C4-2B (cell line): ENCODE measurements at regions not wholly inside any gene's neighbourhood (a gene's known extent, or its start where the extent isn't known, plus 50 kb on each side); places are given as distances from the start of the nearest gene placed in this dataset.

ENCODE experiments used
- ZFX ChIP-seq: fragments of 450-650 bp; IDR thresholded peaks from 2 replicates; pipeline ENCODE4 v1.6.1; 2017
- TF ChIP-seq, protein P1 (sequence below): fragments of 450-650 bp; conservative IDR thresholded peaks from 2 replicates; pipeline ENCODE4 v1.5.1; 2017; ENCODE audit warnings: mild to moderate bottlenecking

DNA sequence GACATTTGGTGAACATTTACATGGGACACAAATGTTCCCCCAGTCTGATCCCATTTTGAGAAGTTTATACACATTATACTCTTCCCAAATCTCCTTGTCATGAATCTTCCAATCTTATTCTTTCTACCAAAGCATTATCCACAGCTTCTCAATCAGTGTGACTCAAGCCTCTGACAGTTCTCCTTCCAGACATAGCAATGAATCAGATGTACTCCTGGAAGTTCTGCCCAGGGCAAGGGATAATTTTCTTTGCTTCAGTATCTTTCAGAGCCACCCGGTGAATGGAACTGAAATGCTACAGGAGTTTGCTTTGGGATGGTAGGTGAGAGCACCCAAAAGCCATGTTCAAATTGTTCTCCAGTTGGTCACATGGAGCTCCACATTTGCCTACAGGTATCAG lies 145.5 kb downstream of the ANXA5 start:
- TF ChIP-seq, protein P1, sequence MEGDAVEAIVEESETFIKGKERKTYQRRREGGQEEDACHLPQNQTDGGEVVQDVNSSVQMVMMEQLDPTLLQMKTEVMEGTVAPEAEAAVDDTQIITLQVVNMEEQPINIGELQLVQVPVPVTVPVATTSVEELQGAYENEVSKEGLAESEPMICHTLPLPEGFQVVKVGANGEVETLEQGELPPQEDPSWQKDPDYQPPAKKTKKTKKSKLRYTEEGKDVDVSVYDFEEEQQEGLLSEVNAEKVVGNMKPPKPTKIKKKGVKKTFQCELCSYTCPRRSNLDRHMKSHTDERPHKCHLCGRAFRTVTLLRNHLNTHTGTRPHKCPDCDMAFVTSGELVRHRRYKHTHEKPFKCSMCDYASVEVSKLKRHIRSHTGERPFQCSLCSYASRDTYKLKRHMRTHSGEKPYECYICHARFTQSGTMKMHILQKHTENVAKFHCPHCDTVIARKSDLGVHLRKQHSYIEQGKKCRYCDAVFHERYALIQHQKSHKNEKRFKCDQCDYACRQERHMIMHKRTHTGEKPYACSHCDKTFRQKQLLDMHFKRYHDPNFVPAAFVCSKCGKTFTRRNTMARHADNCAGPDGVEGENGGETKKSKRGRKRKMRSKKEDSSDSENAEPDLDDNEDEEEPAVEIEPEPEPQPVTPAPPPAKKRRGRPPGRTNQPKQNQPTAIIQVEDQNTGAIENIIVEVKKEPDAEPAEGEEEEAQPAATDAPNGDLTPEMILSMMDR = no peak
- no peak for TF ChIP-seq ZFX
